ENCODE measurements at regions not wholly inside any gene's neighbourhood (a gene's known extent, or its start where the extent isn't known, plus 50 kb on each side); places are given as distances from the start of the nearest gene placed in this dataset.
A peak's percentile ranks its signal among the peaks of the same experiment; 100 is the strongest.

GRCh38 chr3:160133757-160134156, 91.5 kb upstream of the C3orf80 start (continued):
- no peak for TF ChIP-seq HOXA5 (CRISPR knock-in tag; IDR thresholded peaks at IDR 0.05)

- H3K36me3 ChIP-seq (replicated peaks in 1 of 2; ENCODE audit: control insufficient read depth in 1 of 2, insufficient read depth in 2 of 2, low read length in 2 of 2): no peaks in the 10 kb centered on the region
- H3K9me3 ChIP-seq (ENCODE audit: low read length): no peaks in the 10 kb centered on the region
- H3K27me3 ChIP-seq (ENCODE audit: control insufficient read depth in 1 of 2, insufficient read depth in 2 of 2, low read length in 2 of 2): no peaks in the 10 kb centered on the region
- intact Hi-C loops (cut with micrococcal nuclease; ENCODE audit: unreplicated experiment) (loop anchor here (5.0 kb wide), 1 partner anchor 87 kb away; no protein-coding TSS in a partner anchor), in situ Hi-C loops (cut with HindIII; ENCODE audit: extremely low pct_ligation_motif_present, low pct_unique_long_range_greater_than_20kb) (loop anchor here (5.0 kb wide), 1 partner anchor 97 kb away; no protein-coding TSS in a partner anchor)
- H3K4me3 ChIP-seq (replicated peaks in 1 of 3; ENCODE audit: insufficient read depth in 1 of 3, low read depth in 2 of 3, low read length in 3 of 3): no peak overlapping the region
- CTCF ChIA-PET (ENCODE audit: low intra/inter-chr PET ratio, low total read pairs): interaction anchor here (0.7 to 2.5 kb wide), 2 partner anchors 102 to 146 kb away, joined by 3 to 14 read pairs; partner anchors contain the start of gene IL12A
- no peak overlapping the region for H2AFZ ChIP-seq (ENCODE audit: low read length)
- POLR2A ChIA-PET: interaction anchor here (1.1 to 1.3 kb wide), 2 partner anchors 25 to 28 kb away, joined by 3 read pairs; no protein-coding TSS in a partner anchor
- DNase-seq (ENCODE audit: low spot score) (no peak), FAIRE-seq (no peak), ATAC-seq (peak; percentile 61)
- no peak overlapping the region for H3K27ac ChIP-seq (ENCODE audit: extremely low read length, insufficient read depth, low read length)
- no peak overlapping the region for H3K9ac ChIP-seq (ENCODE audit: insufficient read depth, low read depth, low read length)
- no peak overlapping the region for H3K4me2 ChIP-seq (ENCODE audit: low read depth, low read length)
- 19% methylated on average over 3 of the region's 4 CpGs for WGBS (ENCODE audit: low lambda C conversion rate)
- no TSS peak for BruUV-seq (replicated peaks)
- TF ChIP-seq FOSL2 (CRISPR knock-in tag; IDR thresholded peaks at IDR 0.05) (peak; percentile 60), ZNF224 (CRISPR knock-in tag; IDR thresholded peaks at IDR 0.05) (no peak)
- H4K20me1 ChIP-seq (ENCODE audit: insufficient read depth, low read length): no peaks in the 10 kb centered on the region
- no peaks in the 10 kb centered on the region for H3K79me2 ChIP-seq (ENCODE audit: insufficient read depth, low read length)
- no peaks in the 10 kb centered on the region for H3K4me1 ChIP-seq (ENCODE audit: insufficient read depth, low read length)
Observed at GRCh38 chr3:160134454-160134853, 90.8 kb upstream of the C3orf80 start.

GRCh38 chr3:160134964-160135363, 90.3 kb upstream of the C3orf80 start:
- Histone ChIP-seq H3K27me3 (ENCODE audit: control insufficient read depth in 1 of 2, insufficient read depth in 2 of 2, low read length in 2 of 2) (no peaks in the 10 kb centered on the region), H2AFZ (ENCODE audit: low read length) (no peak overlapping the region), H3K4me1 (ENCODE audit: insufficient read depth, low read length) (no peaks in the 10 kb centered on the region), H3K79me2 (ENCODE audit: insufficient read depth, low read length) (no peaks in the 10 kb centered on the region), H3K4me2 (ENCODE audit: low read depth, low read length) (no peak overlapping the region), H3K4me3 (replicated peaks in 1 of 3; ENCODE audit: insufficient read depth in 1 of 3, low read depth in 2 of 3, low read length in 3 of 3) (no peak overlapping the region), H3K27ac (ENCODE audit: extremely low read length, insufficient read depth, low read length) (no peak overlapping the region), H4K20me1 (ENCODE audit: insufficient read depth, low read length) (no peaks in the 10 kb centered on the region), H3K9ac (ENCODE audit: insufficient read depth, low read depth, low read length) (no peak overlapping the region), H3K9me3 (ENCODE audit: low read length) (no peaks in the 10 kb centered on the region), H3K36me3 (replicated peaks in 1 of 2; ENCODE audit: control insufficient read depth in 1 of 2, insufficient read depth in 2 of 2, low read length in 2 of 2) (no peaks in the 10 kb centered on the region)
- BruUV-seq (replicated peaks): no TSS peak
- in situ Hi-C loops (cut with HindIII; ENCODE audit: extremely low pct_ligation_motif_present, low pct_unique_long_range_greater_than_20kb) (loop anchor here (5.0 kb wide), 1 partner anchor 98 kb away; no protein-coding TSS in a partner anchor), intact Hi-C loops (cut with micrococcal nuclease; ENCODE audit: unreplicated experiment) (loop anchor here (5.0 kb wide), 1 partner anchor 88 kb away; no protein-coding TSS in a partner anchor)
- FAIRE-seq: no peak
- POLR2A ChIA-PET: interaction anchor here (1.1 kb wide), 1 partner anchor 26 kb away, joined by 3 read pairs; no protein-coding TSS in a partner anchor
- no peak for DNase-seq (ENCODE audit: low spot score)
- no peak for ATAC-seq
- WGBS (ENCODE audit: low lambda C conversion rate): 11% methylated on average over 2 of the region's 2 CpGs
- CTCF ChIA-PET (ENCODE audit: low intra/inter-chr PET ratio, low total read pairs): interaction anchor here (2.5 kb wide), 1 partner anchor 102 kb away, joined by 14 read pairs; no protein-coding TSS in a partner anchor
- TF ChIP-seq GATAD1 (CRISPR knock-in tag; IDR thresholded peaks at IDR 0.05) (no peak), DMTF1 (CRISPR knock-in tag; IDR thresholded peaks at IDR 0.05) (no peak), MLX (CRISPR knock-in tag; IDR thresholded peaks at IDR 0.05) (no peak), ATF4 (CRISPR knock-in tag; IDR thresholded peaks at IDR 0.05) (peak in 1 of 2 experiments; percentile 84; a peak in 2 of 4 replicates), CEBPG (CRISPR knock-in tag; IDR thresholded peaks at IDR 0.05) (peak; percentile 79)
